Umbilical cord (tissue), 1 donor: ENCODE measurements at regions not wholly inside any gene's neighbourhood (a gene's known extent, or its start where the extent isn't known, plus 50 kb on each side); places are given as distances from the start of the nearest gene placed in this dataset.

ENCODE experiments used
- DNase-seq: peaks from one replicate; pipeline ENCODE4 v3.0.0-alpha.2; 2015; ENCODE audit warnings: low spot score

DNA sequence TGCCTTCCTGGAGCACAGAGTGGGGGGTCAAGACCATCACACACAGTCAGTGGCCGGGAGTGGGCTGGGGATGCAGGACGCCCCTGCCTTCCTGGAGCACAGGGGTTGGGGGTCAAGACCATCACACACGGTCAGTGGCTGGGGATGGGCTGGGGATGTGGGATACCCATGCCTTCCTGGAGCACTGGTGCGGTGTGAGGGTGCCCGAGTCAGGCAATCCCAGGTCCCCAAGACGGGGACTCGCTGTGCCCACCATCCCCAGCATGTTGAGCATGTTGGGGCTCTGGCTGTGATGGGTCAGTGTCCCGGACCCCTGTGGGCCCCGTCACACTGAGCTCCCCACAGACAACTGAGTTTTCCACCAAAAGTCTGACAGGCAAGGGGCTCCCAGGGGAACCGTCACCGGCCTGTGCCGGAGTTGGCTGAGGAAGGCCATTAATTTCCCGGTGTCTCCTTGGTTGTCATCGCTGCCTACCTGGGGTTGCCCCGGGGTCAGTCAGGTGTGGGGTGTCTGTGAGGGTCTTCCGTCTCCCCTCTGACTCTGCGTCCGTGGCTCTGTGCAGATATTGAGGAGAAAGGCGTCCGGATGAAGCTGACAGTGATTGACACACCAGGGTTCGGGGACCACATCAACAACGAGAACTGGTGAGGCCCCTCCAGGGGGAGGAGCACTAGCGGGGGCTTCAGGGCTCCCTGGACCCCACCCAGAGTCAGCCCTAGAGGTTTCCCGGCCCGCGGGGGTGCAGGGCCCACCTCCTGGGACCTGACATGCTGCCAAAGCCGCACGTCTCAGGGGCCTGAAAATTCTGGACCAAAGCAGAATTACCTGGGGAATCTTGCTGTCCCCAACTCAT, 347.1 kb downstream of the SEC14L1 start:
- DNase-seq = no peak

DNA sequence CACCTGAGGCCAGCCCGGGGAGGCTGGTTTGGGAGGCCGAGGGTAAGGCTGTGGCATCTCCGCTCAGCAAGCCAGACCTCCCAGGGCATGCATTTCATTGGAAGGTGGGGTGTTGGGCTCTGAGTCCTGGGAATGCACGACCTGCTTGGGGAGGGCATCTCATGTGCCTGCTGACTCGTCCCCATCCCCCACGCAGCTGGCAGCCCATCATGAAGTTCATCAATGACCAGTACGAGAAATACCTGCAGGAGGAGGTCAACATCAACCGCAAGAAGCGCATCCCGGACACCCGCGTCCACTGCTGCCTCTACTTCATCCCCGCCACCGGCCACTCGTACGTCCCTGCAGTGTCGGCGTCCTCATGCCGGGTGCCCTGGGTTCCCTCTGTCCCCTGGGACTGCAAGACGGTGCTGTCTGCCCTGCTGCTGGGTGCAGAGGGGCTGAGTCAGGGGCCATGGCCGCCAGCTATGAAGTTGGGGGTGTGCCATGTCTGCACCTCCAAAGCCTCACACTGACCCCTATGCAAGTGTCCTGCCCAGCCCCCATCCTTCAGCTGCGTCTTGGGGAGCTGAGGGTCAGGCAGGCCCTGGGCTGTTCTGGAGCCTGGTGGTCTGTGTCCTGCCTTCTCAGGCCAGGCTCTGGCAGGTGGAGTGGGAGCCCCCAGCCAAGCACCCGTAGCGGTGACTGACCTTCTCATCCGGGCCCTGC, 347.9 kb downstream of the SEC14L1 start:
- DNase-seq = no peak

DNA sequence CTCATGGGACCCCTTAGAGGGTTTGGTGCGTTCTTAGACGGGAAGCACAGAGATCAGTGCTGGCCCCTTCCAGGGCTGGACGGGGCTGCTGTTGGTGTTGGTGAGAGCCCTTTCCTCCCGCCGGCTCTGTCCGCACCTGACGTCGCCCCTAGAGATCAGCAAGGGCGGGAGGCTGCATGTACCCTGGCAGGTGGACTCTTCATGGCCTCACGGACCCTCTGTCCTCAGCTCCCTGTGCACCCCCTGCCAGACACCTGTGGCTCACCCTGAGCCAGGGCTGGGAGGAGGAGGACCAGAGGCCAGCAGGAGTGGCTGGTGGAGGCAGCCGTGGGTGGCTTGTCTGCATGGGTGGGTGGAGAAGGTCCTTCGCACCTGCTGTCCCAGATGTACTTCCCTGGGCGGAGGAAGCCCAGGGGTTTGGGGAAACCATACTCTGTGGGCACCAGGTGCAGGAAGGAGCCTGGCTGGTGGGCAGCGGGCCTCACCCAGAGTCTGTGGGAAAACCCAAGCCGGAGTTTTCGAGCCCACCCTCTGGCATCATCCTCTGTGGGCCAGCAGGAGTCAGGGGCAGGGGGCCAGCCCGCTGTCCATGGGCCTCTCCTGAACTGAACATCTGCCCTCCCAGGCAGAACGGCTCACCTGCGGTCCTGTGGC, 348.6 kb downstream of the SEC14L1 start:
- DNase-seq = no peak

DNA sequence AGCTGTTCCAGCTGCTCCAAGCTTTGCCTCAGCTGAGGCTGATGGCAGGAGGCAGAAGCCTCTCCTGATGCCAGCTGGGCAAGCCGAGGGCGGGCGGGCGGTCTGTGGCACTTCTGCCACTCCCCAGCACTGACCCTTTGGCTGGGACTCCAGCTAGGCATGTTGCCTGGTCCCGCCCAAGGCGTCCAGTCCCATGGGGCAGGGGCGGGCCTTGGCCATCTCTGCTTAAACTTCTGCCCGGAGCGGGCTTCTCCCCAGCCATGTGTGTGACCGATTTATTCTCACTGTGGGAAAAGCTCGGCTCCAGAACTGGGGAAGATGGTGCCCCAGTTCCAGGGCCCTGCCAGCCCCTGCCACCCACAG, 349.1 kb downstream of the SEC14L1 start:
- DNase-seq = no peak

DNA sequence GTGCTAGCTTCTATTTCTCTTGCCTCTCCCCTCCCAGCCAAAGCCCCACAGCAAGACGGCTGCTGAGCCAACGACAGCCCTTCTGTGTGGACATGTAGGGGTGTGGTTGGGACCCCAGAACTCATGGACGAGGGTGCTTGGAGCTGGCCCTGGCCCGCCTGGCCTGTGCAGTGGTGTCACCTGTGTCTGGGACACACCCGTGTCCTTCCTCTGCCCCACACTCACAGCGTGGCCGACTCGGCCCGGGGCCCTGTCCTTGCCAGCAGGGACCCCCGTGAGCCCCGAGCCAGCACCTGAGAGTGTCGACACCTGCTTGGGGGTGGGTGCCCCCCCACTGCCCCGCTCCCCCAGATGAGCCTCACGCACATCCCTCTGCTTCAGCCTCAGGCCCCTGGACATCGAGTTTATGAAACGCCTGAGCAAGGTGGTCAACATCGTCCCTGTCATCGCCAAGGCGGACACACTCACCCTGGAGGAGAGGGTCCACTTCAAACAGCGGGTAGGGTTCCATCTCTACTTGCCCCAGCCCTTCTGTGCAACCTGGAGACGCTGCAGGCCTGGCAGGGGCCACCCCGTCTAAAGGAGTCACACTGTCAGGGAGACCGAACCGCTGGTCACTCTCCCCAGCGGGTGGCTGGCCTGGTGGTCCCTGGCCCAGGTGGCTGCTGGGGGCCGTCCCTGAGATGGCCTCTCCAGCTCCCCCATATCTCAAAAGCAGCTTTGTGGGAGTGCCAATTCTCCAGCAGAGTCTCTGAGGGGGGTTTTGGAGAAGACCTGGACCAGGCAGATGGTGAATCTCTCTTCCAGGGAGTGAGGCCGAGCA, 349.8 kb downstream of the SEC14L1 start:
- no peak for DNase-seq

DNA sequence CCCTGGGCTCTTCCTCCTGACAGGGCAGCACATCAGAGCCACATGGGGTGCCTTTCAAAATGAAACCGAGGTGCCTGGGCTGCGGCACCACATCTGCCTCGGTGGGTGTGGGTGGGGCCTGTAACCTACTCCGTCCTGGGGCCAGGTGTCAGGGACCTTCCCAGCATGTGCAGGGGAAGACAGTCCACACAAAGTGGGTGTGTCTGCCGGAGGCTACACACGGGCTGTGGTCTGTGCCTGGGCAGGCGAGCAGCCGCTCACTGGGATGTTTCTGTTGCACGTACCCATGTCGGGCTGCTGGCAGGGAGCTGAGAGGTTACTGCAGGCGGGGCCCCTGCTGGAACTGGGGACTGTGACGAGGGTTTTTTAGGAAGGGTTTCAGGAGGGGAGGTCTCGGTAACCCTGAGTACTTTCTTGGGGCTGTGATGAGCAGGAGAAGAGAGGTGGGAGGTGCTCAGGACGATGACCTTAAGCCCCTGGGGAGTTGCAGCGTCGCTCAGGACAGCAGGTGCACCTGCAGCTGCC, 351.2 kb downstream of the SEC14L1 start:
- no peak for DNase-seq

DNA sequence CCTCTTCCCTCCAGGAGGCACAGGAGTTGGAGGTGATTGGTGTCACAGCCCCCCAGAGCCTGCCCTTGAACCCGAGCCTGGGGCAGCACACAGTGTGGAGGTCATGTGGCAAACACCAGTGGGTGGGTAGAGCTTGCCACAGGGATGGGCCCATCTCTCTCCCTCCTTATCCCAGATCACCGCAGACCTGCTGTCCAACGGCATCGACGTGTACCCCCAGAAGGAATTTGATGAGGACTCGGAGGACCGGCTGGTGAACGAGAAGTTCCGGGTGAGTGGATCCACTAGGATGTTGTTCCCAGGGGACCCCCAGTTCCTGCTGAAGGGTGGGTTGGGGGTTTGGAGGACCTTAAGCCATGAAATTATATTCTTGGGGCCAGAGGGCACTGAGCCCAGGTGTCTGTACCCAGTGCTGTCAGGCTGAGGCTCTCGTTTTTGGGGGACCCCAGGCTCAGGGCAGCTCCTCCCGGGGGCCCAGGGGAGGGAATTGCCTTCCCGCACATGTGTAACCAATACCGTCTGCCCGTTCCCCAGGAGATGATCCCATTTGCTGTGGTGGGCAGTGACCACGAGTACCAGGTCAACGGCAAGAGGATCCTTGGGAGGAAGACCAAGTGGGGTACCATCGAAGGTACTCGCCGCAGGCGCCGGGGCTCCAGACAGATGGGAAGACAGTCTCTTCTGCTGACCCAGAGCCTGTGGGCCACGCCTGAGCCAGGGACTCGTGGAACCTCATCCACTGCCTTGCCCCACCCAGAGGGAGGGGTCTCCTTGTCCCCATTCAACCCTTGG, 351.9 kb downstream of the SEC14L1 start:
- DNase-seq = no peak

DNA sequence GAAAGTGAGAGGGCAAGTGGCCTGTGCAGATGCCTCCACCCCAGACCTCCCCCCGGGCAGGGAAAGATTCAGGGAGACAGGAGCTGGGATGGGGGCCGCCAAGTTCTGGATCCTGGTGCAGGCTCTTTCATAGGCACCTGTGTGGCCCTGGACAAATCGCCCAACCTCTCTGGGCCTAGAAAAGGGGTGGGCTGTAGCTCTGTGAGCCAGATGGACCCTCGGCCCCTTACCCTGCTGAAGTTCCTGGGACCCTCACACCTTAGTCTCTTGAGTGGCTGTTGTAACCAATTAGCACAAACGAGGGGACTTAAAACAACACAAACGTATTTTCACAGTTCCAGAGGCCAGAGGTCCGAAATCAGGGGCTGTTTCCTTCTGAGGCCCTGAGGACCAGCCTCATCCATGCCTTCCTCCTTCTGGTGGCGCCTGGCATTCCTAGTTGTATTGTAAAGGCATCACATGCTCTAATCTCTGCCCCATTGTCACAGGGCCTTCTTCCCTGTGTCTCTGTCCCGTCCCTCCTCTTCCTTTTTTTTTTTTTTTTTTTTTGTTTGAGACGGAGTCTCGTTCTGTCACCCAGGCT, 352.6 kb downstream of the SEC14L1 start:
- no peak for DNase-seq

DNA sequence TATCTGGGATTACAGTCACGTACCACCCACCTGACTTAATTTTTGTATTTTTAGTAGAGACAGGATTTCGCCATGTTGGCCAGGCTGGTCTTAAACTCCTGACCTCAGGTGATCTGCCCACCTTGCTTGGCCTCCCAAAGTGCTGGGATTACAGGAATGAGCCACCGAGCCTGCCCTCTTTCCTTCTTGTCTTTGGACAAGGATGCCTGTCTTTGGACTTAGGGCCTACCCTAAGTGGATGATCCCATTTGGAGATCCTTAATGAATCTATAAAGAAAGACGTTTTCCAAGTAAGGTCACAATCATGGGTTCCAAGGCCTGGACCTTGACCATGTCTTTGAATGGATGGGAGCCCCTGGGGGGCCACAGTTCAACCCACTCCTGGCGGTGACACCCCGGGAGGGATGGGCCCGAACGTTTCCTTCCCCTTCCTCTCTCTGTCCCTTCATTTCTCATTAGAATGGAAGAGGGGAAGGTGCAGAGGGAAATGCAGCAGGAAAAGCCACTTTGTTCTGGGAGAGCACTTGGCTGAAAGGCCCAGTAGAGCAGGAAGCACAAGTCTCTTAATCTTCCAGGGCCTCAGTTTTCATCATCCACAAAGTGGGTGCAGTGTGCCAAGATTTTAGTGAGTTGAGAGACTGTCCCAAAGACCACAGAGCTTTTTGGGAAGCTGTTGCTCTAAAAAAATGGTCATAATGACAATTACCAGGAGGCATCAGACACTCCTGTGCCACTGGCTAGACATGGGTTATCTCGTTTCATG, 353.3 kb downstream of the SEC14L1 start:
- DNase-seq = no peak

DNA sequence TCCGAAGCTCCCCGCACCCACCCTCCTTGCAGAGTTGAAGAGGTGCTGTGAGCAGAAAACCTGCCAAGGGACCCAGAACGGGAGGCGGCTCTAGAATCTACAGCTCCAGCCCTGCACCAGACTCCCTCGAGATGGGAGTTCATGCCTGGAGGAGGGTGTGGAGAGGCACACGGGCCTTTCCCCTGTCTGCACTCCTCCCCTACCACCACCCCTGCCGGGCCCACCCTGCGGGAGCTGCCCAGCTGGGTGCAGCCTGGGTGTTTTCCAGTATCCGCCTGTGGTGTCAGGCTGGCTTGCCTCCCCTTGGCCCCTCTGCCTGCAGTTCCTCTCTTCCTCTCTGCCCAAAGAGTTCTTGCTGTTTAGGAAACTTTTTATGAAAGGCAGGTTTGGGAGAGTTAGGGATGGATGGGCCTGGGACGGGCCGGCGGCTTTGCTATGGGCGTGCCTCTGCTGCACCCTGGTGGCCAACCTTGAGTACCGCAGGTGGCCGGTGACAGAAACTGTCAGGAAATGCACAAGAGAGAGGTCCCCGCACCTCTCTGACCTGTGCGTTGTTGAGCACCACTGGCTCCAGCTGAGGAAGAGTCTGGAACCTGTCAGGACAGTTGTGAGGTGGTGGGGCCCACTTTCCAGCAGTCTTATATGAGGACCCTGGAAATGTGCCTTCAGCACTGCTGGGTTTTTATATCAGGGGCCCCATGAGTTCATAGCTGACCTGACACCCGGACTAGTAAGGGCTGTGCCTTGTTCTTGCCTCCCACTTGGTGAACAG, 354.1 kb downstream of the SEC14L1 start:
- peak; percentile 86 for DNase-seq

DNA sequence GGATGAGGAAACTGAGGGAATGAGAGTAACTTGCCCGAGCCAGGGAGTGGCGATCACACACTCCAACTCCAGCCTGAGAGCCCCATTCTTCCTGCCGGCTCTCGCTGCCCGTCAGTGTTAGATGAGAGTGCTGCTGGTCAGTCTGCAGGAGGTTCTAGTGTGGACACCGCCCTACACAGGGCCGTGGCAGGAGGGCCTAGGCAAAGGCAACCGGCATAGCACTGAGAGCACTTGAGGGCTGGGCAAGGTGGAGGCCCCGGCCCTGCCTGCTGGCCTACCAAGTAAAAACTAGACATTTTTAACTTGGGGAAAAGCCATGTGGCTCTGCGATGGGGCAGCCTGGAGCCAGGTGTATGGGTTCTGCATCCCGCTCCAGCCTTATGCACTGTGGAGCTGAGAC, 354.8 kb downstream of the SEC14L1 start:
- no peak for DNase-seq

DNA sequence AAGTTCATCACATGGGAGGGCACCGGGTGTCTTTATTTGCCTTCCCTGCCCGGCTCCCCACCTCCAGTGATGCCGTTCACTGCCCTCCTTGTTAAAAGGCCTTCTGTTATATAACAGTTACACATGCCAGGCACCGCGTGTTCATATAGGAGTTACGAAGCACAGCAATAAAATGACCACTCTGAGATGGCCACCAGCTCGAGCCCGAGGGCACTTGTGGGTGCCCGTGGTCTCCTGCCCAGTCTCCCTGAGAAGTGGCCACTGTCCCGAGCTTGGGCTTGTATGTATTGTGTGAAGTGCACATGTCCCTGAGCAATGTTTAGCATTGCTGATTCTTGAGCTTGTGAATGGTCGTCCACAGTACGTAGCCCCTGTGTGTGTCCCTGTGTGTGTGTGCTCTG, 355.6 kb downstream of the SEC14L1 start:
- no peak for DNase-seq

DNA sequence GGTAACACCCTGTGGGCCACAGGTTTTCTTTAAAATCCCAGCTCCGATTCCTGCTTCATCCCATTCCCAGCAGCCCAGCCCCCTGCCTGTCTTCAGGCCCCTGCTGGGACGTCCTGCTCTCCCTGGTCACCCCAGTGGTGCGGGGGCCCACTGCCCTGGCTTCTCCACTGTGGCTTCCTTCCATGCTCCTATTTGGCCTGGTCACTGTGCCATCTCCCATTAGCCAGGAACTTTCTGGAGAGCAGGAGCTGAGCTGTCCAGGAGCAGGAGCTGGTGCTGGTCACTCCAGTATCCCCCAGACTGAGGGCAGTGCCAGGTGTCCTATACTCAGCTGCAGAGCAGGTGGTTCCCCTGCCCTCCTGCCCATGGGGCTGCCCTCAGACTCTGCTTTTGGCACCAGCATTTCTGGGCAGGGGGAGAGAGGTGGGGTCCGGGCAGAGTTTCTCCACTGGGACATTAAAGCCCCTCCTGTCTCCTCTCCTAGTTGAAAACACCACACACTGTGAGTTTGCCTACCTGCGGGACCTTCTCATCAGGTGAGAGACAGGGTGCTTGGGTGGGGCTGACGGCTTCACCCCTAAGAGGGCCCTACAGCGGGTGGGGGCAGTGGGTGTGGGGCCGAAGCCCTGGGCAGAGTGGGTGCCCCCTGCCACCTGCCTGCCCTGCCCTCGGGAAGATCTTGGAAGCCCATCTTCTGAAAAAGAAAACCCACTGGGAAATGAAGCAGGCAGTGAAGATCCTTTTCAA, 356.2 kb downstream of the SEC14L1 start:
- DNase-seq = no peak

DNA sequence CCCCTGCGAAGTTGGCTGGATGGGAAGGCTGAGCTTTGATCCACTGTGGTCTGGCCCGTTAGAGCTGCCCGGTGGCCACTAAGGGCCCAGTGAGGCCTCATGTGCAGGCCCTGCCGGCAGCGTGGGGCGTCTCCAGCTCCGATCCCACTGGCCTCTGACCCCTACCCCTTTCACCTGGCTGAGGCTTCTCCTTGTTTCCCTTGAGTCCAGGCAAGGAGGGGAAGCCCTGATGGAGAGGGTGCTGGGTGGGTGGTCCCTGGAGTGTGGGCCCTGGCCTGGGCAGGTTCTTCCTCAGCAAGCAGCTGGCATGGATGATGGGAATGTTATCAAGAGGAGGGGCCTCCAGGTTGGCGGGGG, 356.8 kb downstream of the SEC14L1 start:
- no peak for DNase-seq

DNA sequence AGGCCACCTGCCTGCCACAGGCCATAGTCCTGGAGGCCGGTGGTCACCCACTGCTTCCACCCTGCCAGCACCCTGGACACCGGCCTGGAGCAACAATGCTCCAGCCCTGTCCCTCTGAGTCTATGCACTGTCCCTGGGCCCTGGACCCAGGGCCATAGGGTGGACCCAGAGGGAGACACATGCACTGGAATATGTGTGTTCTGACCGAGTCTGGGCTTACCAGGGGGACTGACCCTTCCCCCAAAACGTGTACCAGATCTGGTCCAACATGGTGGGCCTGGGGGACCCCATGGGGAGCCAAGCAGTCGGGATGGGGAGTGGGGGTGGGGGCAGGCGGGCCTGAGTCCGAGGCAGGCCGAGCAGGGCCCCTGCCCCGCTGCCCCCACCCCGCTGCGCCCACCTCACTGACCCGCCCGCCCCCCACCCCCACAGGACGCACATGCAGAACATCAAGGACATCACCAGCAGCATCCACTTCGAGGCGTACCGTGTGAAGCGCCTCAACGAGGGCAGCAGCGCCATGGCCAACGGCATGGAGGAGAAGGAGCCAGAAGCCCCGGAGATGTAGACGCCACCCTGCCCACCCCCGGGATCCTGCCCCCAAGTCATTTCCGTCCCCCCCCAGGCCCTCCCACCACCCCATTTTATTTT, 357.4 kb downstream of the SEC14L1 start:
- no peak for DNase-seq

DNA sequence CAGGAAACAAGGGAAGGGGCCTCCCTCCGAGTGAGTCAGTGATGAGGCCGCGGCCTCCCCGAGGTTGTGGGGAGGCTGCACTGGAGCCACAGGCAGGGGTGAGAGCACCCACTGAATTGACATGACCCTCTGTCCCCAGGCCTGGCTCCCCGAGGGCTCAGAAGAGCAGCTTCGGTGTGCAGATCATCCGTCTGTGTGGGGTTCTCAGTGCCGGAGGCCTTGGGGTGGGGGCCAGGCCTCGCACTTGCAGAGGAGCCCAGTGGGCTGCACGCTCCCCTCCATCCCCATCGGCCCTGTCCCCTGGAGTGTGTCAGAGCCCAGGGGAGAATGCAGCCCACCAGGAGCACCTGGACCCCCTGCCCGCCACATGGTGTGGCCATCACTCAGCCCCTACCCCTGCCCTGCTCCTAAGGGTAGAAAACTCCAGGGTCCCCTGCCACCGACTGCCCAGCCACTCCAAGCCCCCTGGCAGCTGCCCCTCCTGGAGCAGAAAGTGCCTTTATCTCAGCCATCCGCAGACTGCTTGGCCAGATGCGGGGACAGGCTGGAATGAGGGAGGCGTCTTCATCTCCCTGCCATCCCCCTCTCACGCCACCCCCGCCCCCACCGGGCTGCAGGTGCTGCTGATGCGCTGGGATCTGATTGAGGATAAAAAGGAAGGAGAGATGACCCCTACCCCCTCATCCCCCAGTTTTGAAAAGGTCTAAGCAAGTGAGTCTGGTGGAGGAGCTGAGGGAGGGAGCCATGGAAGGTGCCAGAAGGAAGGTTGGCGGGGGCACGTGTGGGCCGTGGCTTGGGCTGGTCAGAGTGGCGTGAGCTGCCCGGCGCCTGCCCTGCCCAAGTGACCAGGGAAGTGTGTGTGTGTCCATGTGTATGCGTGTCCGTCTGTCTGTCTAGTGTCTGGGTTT, 358.3 kb downstream of the SEC14L1 start:
- no peak for DNase-seq
